SK-N-SH (cell line): ENCODE measurements at regions not wholly inside any gene's neighbourhood (a gene's known extent, or its start where the extent isn't known, plus 50 kb on each side); places are given as distances from the start of the nearest gene placed in this dataset.

Experiments used
- CTCF ChIP-seq: fragments of 200-600 bp; sonication (generic); IDR thresholded peaks from 2 replicates; pipeline ENCODE4 v1.6.1; 2017; ENCODE audit warnings: antibody characterized with exemption, mild to moderate bottlenecking, moderate library complexity
- ELF1 ChIP-seq: IDR thresholded peaks from 2 replicates; pipeline ENCODE4 v1.4.0; 2012
- EZH2phosphoT487 ChIP-seq: fragments of 200-600 bp; sonication (generic); IDR thresholded peaks from 2 replicates; pipeline ENCODE4 v1.6.1; 2017; ENCODE audit warnings: low read depth, mixed run types, mild to moderate bottlenecking, antibody characterized with exemption, moderate library complexity, borderline replicate concordance
- FOXJ3 ChIP-seq: sonication (generic); formaldehyde crosslinking; IDR thresholded peaks from 2 replicates; pipeline ENCODE4 v1.5.1; 2020; ENCODE audit warnings: mild to moderate bottlenecking, missing genetic modification reagents
- PBX3 ChIP-seq: IDR thresholded peaks from 2 replicates; pipeline ENCODE4; 2012
- RAD21 ChIP-seq: IDR thresholded peaks from 2 replicates; pipeline ENCODE4 v1.6.1; 2012; ENCODE audit warnings: mild to moderate bottlenecking, low read length
- RCOR1 ChIP-seq: fragments of 150-350 bp; IDR thresholded peaks from 2 replicates; pipeline ENCODE4 v1.6.1; 2017; ENCODE audit warnings: antibody characterized with exemption, low read length
- REST ChIP-seq: IDR thresholded peaks from 2 replicates; pipeline ENCODE4 v1.6.1; 2012; ENCODE audit warnings: mild to moderate bottlenecking, low read depth, low read length, moderate library complexity
- RFX5 ChIP-seq: IDR thresholded peaks from 2 replicates; pipeline ENCODE4 v1.6.1; 2012; ENCODE audit warnings: mild to moderate bottlenecking, improper control_type of control experiment, low read length
- TCF12 ChIP-seq: IDR thresholded peaks from 2 replicates; pipeline ENCODE4 v1.4.0; 2012
- USF1 ChIP-seq: IDR thresholded peaks from 2 replicates; pipeline ENCODE4 v1.4.0; 2012; ENCODE audit warnings: low read depth, borderline replicate concordance
- USF2 ChIP-seq: fragments of 150-350 bp; IDR thresholded peaks from 2 replicates; pipeline ENCODE4 v1.6.1; 2017; ENCODE audit warnings: antibody characterized with exemption, low read length, low read depth, borderline replicate concordance
- YY1 ChIP-seq: IDR thresholded peaks from 2 replicates; pipeline ENCODE4 v1.4.0; 2012; ENCODE audit warnings: low read depth, mild to moderate bottlenecking
- ZBTB33 ChIP-seq: IDR thresholded peaks from 2 replicates; pipeline ENCODE4 v1.4.0; 2012; ENCODE audit warnings: low read depth, borderline replicate concordance

GRCh38 chr5:89374818-89375521, 492.0 kb upstream of the MEF2C start:
- TF ChIP-seq CTCF: no peak
- no peak for TF ChIP-seq RCOR1
- TF ChIP-seq RAD21: no peak
- no peak for TF ChIP-seq RFX5
- TF ChIP-seq REST: no peak
- TF ChIP-seq TCF12: no peak
- TF ChIP-seq ZBTB33: no peak
- no peak for TF ChIP-seq ELF1
- TF ChIP-seq YY1: no peak
- no peak for TF ChIP-seq FOXJ3
- no peak for TF ChIP-seq EZH2phosphoT487
- no peak for TF ChIP-seq USF1
- TF ChIP-seq USF2: no peak
- TF ChIP-seq PBX3: no peak
